ENCODE measurements at regions not wholly inside any gene's neighbourhood (a gene's known extent, or its start where the extent isn't known, plus 50 kb on each side); places are given as distances from the start of the nearest gene placed in this dataset.

DNA sequence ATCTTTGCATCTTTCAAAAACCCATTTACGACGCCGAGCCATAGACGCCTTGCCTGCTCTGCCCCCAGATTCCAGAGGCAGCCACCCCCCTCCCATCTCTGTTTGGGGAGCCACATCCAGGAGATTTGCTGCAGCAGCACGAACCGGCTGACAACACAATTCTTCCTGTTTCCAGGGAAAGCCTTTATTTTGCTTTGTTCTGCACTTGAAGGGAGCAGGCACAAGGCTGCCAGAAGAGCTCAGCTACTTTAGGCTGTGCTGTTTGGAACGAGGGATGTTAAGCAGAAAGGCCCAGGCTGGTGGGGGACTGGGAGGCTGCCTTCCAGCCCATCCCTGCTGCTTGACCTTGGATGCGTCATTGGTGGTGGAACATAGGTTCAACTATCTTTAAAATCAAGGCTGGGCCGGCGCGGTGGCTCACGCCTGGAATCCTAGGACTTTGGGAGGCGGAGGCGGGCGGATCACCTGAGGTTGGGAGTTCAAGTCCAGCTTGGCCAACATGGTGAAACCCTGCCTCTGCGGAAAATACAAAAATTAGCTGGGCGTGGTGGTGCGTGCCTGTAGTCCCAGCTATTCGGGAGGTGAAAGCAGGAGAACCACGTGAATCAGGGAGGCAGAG is 243.9 kb downstream of the MIAT start:
- TF ChIP-seq, protein P1, sequence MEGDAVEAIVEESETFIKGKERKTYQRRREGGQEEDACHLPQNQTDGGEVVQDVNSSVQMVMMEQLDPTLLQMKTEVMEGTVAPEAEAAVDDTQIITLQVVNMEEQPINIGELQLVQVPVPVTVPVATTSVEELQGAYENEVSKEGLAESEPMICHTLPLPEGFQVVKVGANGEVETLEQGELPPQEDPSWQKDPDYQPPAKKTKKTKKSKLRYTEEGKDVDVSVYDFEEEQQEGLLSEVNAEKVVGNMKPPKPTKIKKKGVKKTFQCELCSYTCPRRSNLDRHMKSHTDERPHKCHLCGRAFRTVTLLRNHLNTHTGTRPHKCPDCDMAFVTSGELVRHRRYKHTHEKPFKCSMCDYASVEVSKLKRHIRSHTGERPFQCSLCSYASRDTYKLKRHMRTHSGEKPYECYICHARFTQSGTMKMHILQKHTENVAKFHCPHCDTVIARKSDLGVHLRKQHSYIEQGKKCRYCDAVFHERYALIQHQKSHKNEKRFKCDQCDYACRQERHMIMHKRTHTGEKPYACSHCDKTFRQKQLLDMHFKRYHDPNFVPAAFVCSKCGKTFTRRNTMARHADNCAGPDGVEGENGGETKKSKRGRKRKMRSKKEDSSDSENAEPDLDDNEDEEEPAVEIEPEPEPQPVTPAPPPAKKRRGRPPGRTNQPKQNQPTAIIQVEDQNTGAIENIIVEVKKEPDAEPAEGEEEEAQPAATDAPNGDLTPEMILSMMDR (IDR thresholded peaks at IDR 0.05) = no peak
- TF ChIP-seq EZH2 (IDR thresholded peaks at IDR 0.05; ENCODE audit: borderline replicate concordance, insufficient read depth, low read depth, low read length, poor library complexity, severe bottlenecking) = no peak
